ENCODE measurements at regions not wholly inside any gene's neighbourhood (a gene's known extent, or its start where the extent isn't known, plus 50 kb on each side); places are given as distances from the start of the nearest gene placed in this dataset.

GRCh38 chr9:74373348-74373747 lies 123.8 kb upstream of the RORB start:
- no peak overlapping the region for H3K27ac Mint-ChIP-seq
- no peak overlapping the region for H3K4me3 ChIP-seq (ENCODE audit: low read length)
- DNase-seq (no peak), ATAC-seq (ENCODE audit: poor library complexity) (no peak)
- no peak overlapping the region for H3K4me3 Mint-ChIP-seq
- no peaks in the 10 kb centered on the region for H3K36me3 Mint-ChIP-seq (ENCODE audit: low read depth)
- no peak for TF ChIP-seq CTCF (IDR thresholded peaks at IDR 0.05)
- no peaks in the 10 kb centered on the region for H3K27me3 ChIP-seq (ENCODE audit: control insufficient read depth in 1 of 2, insufficient read depth in 2 of 2, low read length in 2 of 2)
- no peaks in the 10 kb centered on the region for H3K4me1 Mint-ChIP-seq (ENCODE audit: low read depth)
- H3K9me3 Mint-ChIP-seq = no peaks in the 10 kb centered on the region
- no peaks in the 10 kb centered on the region for H3K27me3 Mint-ChIP-seq
- H3K4me1 ChIP-seq (ENCODE audit: insufficient read depth, low read length) = no peaks in the 10 kb centered on the region
- no peaks in the 10 kb centered on the region for H3K9me3 ChIP-seq (ENCODE audit: control insufficient read depth in 1 of 2, insufficient read depth in 1 of 2, low read length in 2 of 2)
- ChIA-PET POLR2A (no interaction called here), CTCF (no interaction called here)
- intact Hi-C loops (cut with DNase I, micrococcal nuclease) = no loop called here
- no peaks in the 10 kb centered on the region for H3K36me3 ChIP-seq (ENCODE audit: insufficient read depth, low read length)
- H3K27ac ChIP-seq (ENCODE audit: low read depth in 1 of 2, low read length in 2 of 2) = no peak overlapping the region

GRCh38 chr9:74379718-74380117 lies 117.4 kb upstream of the RORB start:
- POLR2A ChIA-PET = no interaction called here
- ATAC-seq (ENCODE audit: poor library complexity) = no peak

GRCh38 chr9:74391816-74392215 lies 105.3 kb upstream of the RORB start:
- H3K4me1 ChIP-seq (ENCODE audit: insufficient read depth, low read length) = no peaks in the 10 kb centered on the region
- Mint-ChIP-seq H3K9me3 (peaks cover 3% of the 10 kb centered on the region), H3K27ac (no peak overlapping the region), H3K36me3 (ENCODE audit: low read depth) (no peaks in the 10 kb centered on the region), H3K27me3 (no peaks in the 10 kb centered on the region), H3K4me1 (ENCODE audit: low read depth) (no peaks in the 10 kb centered on the region), H3K4me3 (no peak overlapping the region)
- no peak overlapping the region for H3K27ac ChIP-seq (ENCODE audit: low read depth in 1 of 2, low read length in 2 of 2)
- no peaks in the 10 kb centered on the region for H3K9me3 ChIP-seq (ENCODE audit: control insufficient read depth in 1 of 2, insufficient read depth in 1 of 2, low read length in 2 of 2)
- no peak for ATAC-seq (ENCODE audit: poor library complexity)
- no peaks in the 10 kb centered on the region for H3K36me3 ChIP-seq (ENCODE audit: insufficient read depth, low read length)
- POLR2A ChIA-PET = no interaction called here
- no peak for TF ChIP-seq CTCF (IDR thresholded peaks at IDR 0.05)
- no peak overlapping the region for H3K4me3 ChIP-seq (ENCODE audit: low read length)
- no peak for DNase-seq
- CTCF ChIA-PET = no interaction called here
- no peaks in the 10 kb centered on the region for H3K27me3 ChIP-seq (ENCODE audit: control insufficient read depth in 1 of 2, insufficient read depth in 2 of 2, low read length in 2 of 2)
- intact Hi-C loops (cut with DNase I, micrococcal nuclease) = loop anchor here in 1 of 2 experiments (10.0 kb wide), 1 partner anchor 77 kb away; no protein-coding TSS in a partner anchor

More at GRCh38 chr9:74379718-74380117, 117.4 kb upstream of the RORB start:
- CTCF ChIA-PET = no interaction called here
- no peaks in the 10 kb centered on the region for H3K27me3 ChIP-seq (ENCODE audit: control insufficient read depth in 1 of 2, insufficient read depth in 2 of 2, low read length in 2 of 2)
- no peak overlapping the region for H3K4me3 ChIP-seq (ENCODE audit: low read length)
- TF ChIP-seq CTCF (IDR thresholded peaks at IDR 0.05) = no peak
- H3K4me1 ChIP-seq (ENCODE audit: insufficient read depth, low read length) = no peaks in the 10 kb centered on the region
- intact Hi-C loops (cut with DNase I, micrococcal nuclease) = no loop called here
- peak in 3 of 14 experiments; percentile 13 to 59 (median 53) for DNase-seq
- H3K36me3 ChIP-seq (ENCODE audit: insufficient read depth, low read length) = no peaks in the 10 kb centered on the region
- no peaks in the 10 kb centered on the region for H3K9me3 Mint-ChIP-seq
- no peak overlapping the region for H3K27ac ChIP-seq (ENCODE audit: low read depth in 1 of 2, low read length in 2 of 2)
- no peak overlapping the region for H3K27ac Mint-ChIP-seq
- no peaks in the 10 kb centered on the region for H3K4me1 Mint-ChIP-seq (ENCODE audit: low read depth)
- no peaks in the 10 kb centered on the region for H3K9me3 ChIP-seq (ENCODE audit: control insufficient read depth in 1 of 2, insufficient read depth in 1 of 2, low read length in 2 of 2)
- no peaks in the 10 kb centered on the region for H3K36me3 Mint-ChIP-seq (ENCODE audit: low read depth)
- H3K27me3 Mint-ChIP-seq = no peaks in the 10 kb centered on the region
- H3K4me3 Mint-ChIP-seq = no peak overlapping the region

All from CD4-positive, alpha-beta T cell (primary cell).